Cardiac fibroblast (primary cell): ENCODE measurements at regions not wholly inside any gene's neighbourhood (a gene's known extent, or its start where the extent isn't known, plus 50 kb on each side); places are given as distances from the start of the nearest gene placed in this dataset.

ENCODE experiments used
- DNase-seq, 2 donors: peaks; one replicate each; pipeline versions ENCODE4 v3.0.0 to v3.0.0-alpha.2; 2010; ENCODE audit warnings: low read depth in 2 of 2
- H3K4me3 ChIP-seq, 2 donors: replicated peaks in 1 of 2; 1 replicate in 1 of 2; 2 replicates in 1 of 2; pipeline ENCODE4 v1.5.1; 2011; ENCODE audit warnings: low read depth in 2 of 2, low read length in 2 of 2, mild to moderate bottlenecking in 2 of 2, moderate library complexity in 1 of 2
- TF ChIP-seq, protein P1 (sequence below): IDR thresholded peaks from one replicate; pipeline ENCODE4 v1.5.1; 2011; ENCODE audit warnings: low read depth, mild to moderate bottlenecking, low read length, inconsistent platforms

DNA sequence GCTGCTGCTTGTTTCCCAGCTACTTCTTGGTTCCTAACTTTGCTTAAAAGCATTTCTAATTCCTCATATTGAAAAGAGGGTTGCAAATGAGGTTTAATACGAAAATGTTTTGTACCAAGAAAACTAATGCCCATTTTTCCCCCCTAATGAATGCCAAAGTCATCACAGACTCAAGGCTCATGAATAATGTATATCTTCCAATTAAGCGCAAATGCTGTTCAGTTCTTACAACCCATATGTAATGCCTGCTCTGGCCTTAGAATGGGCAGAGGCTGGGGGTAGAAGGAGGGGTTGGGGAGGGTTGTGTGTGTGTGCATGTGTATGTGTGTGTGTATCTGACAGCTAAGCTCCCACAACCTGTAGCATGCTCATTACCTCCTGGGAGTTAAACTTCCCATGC lies 901.7 kb downstream of the KCNMA1 start:
- no peak for DNase-seq
- TF ChIP-seq, protein P1, sequence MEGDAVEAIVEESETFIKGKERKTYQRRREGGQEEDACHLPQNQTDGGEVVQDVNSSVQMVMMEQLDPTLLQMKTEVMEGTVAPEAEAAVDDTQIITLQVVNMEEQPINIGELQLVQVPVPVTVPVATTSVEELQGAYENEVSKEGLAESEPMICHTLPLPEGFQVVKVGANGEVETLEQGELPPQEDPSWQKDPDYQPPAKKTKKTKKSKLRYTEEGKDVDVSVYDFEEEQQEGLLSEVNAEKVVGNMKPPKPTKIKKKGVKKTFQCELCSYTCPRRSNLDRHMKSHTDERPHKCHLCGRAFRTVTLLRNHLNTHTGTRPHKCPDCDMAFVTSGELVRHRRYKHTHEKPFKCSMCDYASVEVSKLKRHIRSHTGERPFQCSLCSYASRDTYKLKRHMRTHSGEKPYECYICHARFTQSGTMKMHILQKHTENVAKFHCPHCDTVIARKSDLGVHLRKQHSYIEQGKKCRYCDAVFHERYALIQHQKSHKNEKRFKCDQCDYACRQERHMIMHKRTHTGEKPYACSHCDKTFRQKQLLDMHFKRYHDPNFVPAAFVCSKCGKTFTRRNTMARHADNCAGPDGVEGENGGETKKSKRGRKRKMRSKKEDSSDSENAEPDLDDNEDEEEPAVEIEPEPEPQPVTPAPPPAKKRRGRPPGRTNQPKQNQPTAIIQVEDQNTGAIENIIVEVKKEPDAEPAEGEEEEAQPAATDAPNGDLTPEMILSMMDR: no peak
- no peak overlapping the region for H3K4me3 ChIP-seq

DNA sequence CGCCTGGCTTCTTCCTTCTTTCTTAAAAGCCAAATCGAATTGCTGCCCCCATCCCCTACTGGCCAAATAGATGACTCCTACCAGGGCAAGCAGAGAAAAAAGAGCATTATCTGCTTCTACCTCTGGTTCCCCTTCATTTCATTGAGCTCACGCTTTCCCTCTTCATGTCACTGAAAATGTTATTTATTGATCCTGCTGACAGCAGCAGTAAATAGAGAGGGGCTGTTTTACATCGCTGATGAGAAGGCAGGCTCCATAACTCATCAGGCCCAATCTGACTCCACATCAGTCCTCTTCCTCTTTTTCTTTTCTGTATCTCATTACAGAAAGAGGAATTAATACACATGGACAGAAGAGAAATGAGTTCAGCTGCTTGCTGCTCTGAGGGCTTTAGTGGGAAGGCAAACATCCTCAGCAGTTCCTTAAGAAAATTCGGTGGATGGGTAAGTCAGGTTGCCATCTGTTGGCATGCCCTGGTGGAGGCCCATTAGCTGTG lies 904.1 kb downstream of the KCNMA1 start:
- TF ChIP-seq, protein P1: no peak
- DNase-seq: no peak
- no peak overlapping the region for H3K4me3 ChIP-seq

DNA sequence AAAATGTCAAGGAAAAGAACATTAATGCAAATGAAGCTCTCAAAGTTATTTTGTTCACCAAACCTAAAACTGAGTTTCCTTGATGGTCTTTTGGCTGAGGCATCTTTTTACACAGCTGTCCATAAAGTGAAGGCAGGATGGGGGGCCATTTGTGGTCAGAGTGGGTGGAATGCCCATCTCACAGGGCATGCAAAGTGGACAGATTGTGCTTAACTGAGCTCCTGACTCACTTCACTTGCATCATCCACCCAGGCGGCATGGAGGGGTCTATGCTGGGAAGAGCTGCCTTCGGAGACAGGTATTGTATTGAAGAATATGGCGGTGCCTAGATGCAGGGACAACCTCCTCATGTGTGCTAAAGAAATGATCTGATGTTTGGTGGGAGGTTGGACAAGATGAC lies 905.3 kb downstream of the KCNMA1 start:
- DNase-seq: no peak
- H3K4me3 ChIP-seq: no peak overlapping the region
- TF ChIP-seq, protein P1: no peak

DNA sequence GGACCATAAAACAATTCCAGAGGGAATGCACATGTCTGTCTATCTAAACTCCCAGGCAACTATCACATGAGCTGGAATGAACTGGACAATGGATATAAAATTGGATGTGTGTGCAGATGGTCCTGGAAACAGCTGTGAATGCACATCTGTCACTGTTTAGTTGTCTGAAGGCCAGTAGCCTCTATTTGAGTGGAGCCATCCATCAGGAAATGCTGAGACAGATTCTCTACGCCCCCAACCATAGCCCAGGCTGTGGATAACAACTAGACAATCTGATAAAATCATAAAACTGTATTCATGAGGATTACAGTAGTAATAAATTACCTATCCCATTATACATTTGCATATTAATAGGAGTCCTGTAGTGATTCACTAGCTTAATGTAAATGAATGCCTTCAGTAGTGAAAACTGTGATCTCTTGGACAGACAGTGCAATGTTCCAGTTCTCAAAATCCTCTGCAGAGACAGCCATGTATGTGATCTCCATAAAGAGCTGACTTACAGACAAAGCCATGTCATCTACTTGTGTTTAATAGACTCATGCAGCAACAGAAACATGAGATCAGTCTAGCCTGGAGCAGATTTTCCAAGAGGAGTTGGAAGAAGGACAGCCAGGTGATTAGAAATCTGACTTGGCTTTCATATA lies 907.6 kb downstream of the KCNMA1 start:
- TF ChIP-seq, protein P1: no peak
- no peak for DNase-seq
- H3K4me3 ChIP-seq: no peak overlapping the region

DNA sequence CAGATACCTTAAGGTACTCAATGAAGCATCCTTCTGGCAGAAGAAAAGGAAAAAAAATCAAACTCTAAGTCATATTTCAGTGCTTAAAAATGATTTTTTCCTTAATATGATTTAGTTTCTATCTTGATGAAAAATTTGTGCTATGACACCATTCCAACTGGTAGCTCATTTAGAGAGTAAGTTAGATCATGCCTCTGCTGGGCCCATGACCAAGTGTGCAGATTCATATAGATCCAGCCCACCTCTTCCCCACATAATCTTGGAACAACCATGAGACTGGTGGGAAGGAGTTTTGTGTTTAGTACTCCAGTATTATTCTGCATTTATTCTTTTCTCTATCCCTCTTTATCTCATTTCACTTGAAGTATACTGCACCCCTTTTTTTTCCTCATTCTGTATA lies 908.3 kb downstream of the KCNMA1 start:
- TF ChIP-seq, protein P1: no peak
- no peak overlapping the region for H3K4me3 ChIP-seq
- DNase-seq: no peak

DNA sequence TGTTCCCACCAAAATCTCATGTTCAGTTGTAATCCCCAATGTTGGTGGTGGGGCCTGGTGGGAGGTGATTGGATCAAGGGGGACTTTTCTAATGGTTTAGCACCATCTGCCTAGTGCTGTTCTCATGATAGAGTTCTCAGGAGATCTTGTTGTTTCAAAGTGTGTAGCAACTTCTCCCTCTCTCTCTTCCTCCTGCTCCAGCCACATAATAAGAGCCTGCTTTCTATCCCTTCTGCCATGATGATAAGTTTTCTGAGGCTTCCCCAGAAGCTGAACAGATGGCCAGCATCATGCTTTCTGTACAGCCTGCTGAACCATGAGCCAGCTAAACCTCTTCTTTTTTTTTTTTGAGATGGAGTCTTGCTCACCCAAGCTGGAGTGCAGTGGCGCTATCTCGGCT lies 910.6 kb downstream of the KCNMA1 start:
- TF ChIP-seq, protein P1: no peak
- H3K4me3 ChIP-seq: no peak overlapping the region
- DNase-seq: peak in 1 of 2 donors; percentile 6

DNA sequence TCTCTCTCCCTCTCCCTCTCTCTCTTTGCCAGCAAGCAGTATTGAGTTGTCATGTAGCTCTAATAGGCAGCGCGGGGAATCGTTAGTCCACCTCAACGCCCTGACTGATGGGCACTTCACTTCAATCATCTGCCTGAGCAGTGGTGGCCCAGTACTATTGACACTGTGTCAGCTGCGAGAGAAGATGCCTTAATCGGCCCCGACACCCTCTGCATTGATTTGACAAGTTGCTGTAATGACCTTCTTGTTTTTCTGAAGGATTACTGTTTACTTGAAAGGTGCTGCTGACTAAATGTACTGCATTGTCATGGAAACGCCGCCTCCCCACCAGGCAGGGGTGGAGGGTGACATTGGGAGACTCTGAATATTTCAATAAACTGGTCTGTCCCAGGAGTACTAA lies 913.8 kb downstream of the KCNMA1 start:
- DNase-seq: no peak
- no peak overlapping the region for H3K4me3 ChIP-seq
- TF ChIP-seq, protein P1: no peak
